Mesendoderm (in vitro differentiated cells): ENCODE measurements at regions not wholly inside any gene's neighbourhood (a gene's known extent, or its start where the extent isn't known, plus 50 kb on each side); places are given as distances from the start of the nearest gene placed in this dataset.
"Not testable (repeated sequence)": the region's sequence is repeated elsewhere in the genome, so short reads cannot be mapped to it uniquely, and the experiment has no call there.

Experiments
- DNase-seq: peaks from one replicate; pipeline ENCODE4 v3.0.0; 2013
- H2AK5ac ChIP-seq: 2 replicates; pipeline ENCODE4 v1.6.1; 2013; ENCODE audit warnings: low read length, inconsistent platforms
- H2BK120ac ChIP-seq: 2 replicates; pipeline ENCODE4 v1.6.1; 2013; ENCODE audit warnings: low read depth, mild to moderate bottlenecking, low read length, moderate library complexity, mixed read lengths
- H2BK15ac ChIP-seq: replicated peaks from 2 replicates; pipeline ENCODE4 v1.6.1; 2013; ENCODE audit warnings: low read depth, mild to moderate bottlenecking, moderate library complexity
- H2BK5ac ChIP-seq: 2 replicates; pipeline ENCODE4 v1.6.1; 2013; ENCODE audit warnings: low read length, inconsistent platforms
- H3K18ac ChIP-seq: 2 replicates; pipeline ENCODE4 v1.6.1; 2013; ENCODE audit warnings: mild to moderate bottlenecking, low read length, mixed read lengths
- H3K23ac ChIP-seq: one replicate; pipeline ENCODE4 v1.6.1; 2013; ENCODE audit warnings: low read length
- H3K27ac ChIP-seq: 2 replicates; pipeline ENCODE4 v1.5.1; 2013; ENCODE audit warnings: low read depth, mild to moderate bottlenecking, inconsistent platforms, low read length, moderate library complexity
- H3K27me3 ChIP-seq: 2 replicates; pipeline ENCODE4 v1.6.1; 2013; ENCODE audit warnings: low read length, control low read depth, mild to moderate bottlenecking, inconsistent platforms; ENCODE audit not compliant: insufficient read depth, poor library complexity
- H3K36me3 ChIP-seq: 2 replicates; pipeline ENCODE4 v1.6.1; 2013; ENCODE audit warnings: low read length, inconsistent platforms; ENCODE audit not compliant: control insufficient read depth, insufficient read depth
- H3K4ac ChIP-seq: one replicate; pipeline ENCODE4 v1.6.1; 2013; ENCODE audit warnings: low read depth, mild to moderate bottlenecking, low read length, moderate library complexity
- H3K4me1 ChIP-seq: 2 replicates; pipeline ENCODE4 v1.6.1; 2013; ENCODE audit warnings: low read depth, low read length, inconsistent platforms; ENCODE audit not compliant: control insufficient read depth
- H3K4me2 ChIP-seq: 2 replicates; pipeline ENCODE4 v1.6.1; 2013; ENCODE audit warnings: low read length
- H3K4me3 ChIP-seq: 2 replicates; pipeline ENCODE4 v1.5.1; 2013; ENCODE audit warnings: mild to moderate bottlenecking, low read length
- H3K56ac ChIP-seq: one replicate; pipeline ENCODE4 v1.6.1; 2013; ENCODE audit warnings: low read length
- H3K79me1 ChIP-seq: 2 replicates; pipeline ENCODE4 v1.6.1; 2013; ENCODE audit warnings: low read length, inconsistent platforms
- H3K79me2 ChIP-seq: 2 replicates; pipeline ENCODE4 v1.6.1; 2013; ENCODE audit warnings: mild to moderate bottlenecking, low read length; ENCODE audit not compliant: control insufficient read depth, insufficient read depth
- H3K9ac ChIP-seq: 2 replicates; pipeline ENCODE4 v1.6.1; 2013; ENCODE audit warnings: low read length, inconsistent platforms
- H4K5ac ChIP-seq: one replicate; pipeline ENCODE4 v1.6.1; 2013; ENCODE audit warnings: low read length
- H4K8ac ChIP-seq: one replicate; pipeline ENCODE4 v1.6.1; 2013; ENCODE audit warnings: low read depth, mild to moderate bottlenecking, control low read depth, low read length, moderate library complexity
- WGBS: extraction: QIAGEN DNeasy Blood & Tissue Kit; methylation state at CpG from one replicate; pipeline ENCODE4 v1.1.7; 2013; ENCODE audit warnings: low lambda C conversion rate, missing lambda C conversion rate; ENCODE audit not compliant: insufficient coverage; ENCODE audit errors: extremely low coverage; 5-methylcytosine and 5-hydroxymethylcytosine counted together

GRCh38 chr12:34124608-34125007 is 102.3 kb downstream of the ALG10 start:
- no peak overlapping the region for H2BK120ac ChIP-seq
- H3K56ac ChIP-seq, result no peak overlapping the region
- H4K8ac ChIP-seq, result no peak overlapping the region
- no peaks in the 10 kb centered on the region for H3K79me1 ChIP-seq
- no peaks in the 10 kb centered on the region for H3K27me3 ChIP-seq
- H3K79me2 ChIP-seq, result no peaks in the 10 kb centered on the region
- H3K4ac ChIP-seq, result no peak overlapping the region
- no peaks in the 10 kb centered on the region for H3K4me1 ChIP-seq
- H4K5ac ChIP-seq, result no peak overlapping the region
- H3K36me3 ChIP-seq, result no peaks in the 10 kb centered on the region
- DNase-seq, result no peak
- H3K18ac ChIP-seq, result no peak overlapping the region
- no peak overlapping the region for H3K9ac ChIP-seq
- no peak overlapping the region for H2BK15ac ChIP-seq
- H2AK5ac ChIP-seq, result no peak overlapping the region
- no CpG with 5 or more reads among the region's 8 CpGs for WGBS
- no peak overlapping the region for H2BK5ac ChIP-seq
- H3K23ac ChIP-seq, result no peak overlapping the region
- no peak overlapping the region for H3K4me2 ChIP-seq
- no peak overlapping the region for H3K4me3 ChIP-seq
- no peak overlapping the region for H3K27ac ChIP-seq

GRCh38 chr12:34126239-34126641 is 103.9 kb downstream of the ALG10 start:
- Histone ChIP-seq H2BK120ac (no peak overlapping the region), H3K23ac (no peak overlapping the region), H2BK5ac (no peak overlapping the region), H3K79me2 (no peaks in the 10 kb centered on the region), H2AK5ac (no peak overlapping the region), H3K27ac (no peak overlapping the region), H4K8ac (no peak overlapping the region), H3K79me1 (no peaks in the 10 kb centered on the region), H3K4me3 (no peak overlapping the region), H2BK15ac (no peak overlapping the region), H3K36me3 (no peaks in the 10 kb centered on the region), H3K18ac (no peak overlapping the region), H3K4me2 (no peak overlapping the region), H3K4me1 (no peaks in the 10 kb centered on the region), H4K5ac (no peak overlapping the region), H3K27me3 (no peaks in the 10 kb centered on the region), H3K4ac (no peak overlapping the region), H3K56ac (no peak overlapping the region), H3K9ac (no peak overlapping the region)
- no peak for DNase-seq
- WGBS, result no CpG with 5 or more reads among the region's 9 CpGs

GRCh38 chr12:34126805-34127204 is 104.5 kb downstream of the ALG10 start:
- no peak overlapping the region for H3K23ac ChIP-seq
- H3K27ac ChIP-seq, result no peak overlapping the region
- no peak overlapping the region for H3K4ac ChIP-seq
- H3K79me1 ChIP-seq, result no peaks in the 10 kb centered on the region
- no peak overlapping the region for H2BK5ac ChIP-seq
- no peaks in the 10 kb centered on the region for H3K4me1 ChIP-seq
- H3K79me2 ChIP-seq, result no peaks in the 10 kb centered on the region
- H3K18ac ChIP-seq, result no peak overlapping the region
- no peak for DNase-seq
- no CpG with 5 or more reads among the region's 1 CpG for WGBS
- H2AK5ac ChIP-seq, result no peak overlapping the region
- no peaks in the 10 kb centered on the region for H3K36me3 ChIP-seq
- no peak overlapping the region for H2BK120ac ChIP-seq
- H3K4me2 ChIP-seq, result no peak overlapping the region
- no peaks in the 10 kb centered on the region for H3K27me3 ChIP-seq
- H4K5ac ChIP-seq, result no peak overlapping the region
- H4K8ac ChIP-seq, result no peak overlapping the region
- H3K9ac ChIP-seq, result no peak overlapping the region
- no peak overlapping the region for H3K56ac ChIP-seq
- no peak overlapping the region for H3K4me3 ChIP-seq
- H2BK15ac ChIP-seq, result no peak overlapping the region

GRCh38 chr12:34127379-34127778 is 105.1 kb downstream of the ALG10 start:
- not testable (repeated sequence) for H3K56ac ChIP-seq, H2BK5ac ChIP-seq, H3K4ac ChIP-seq, H4K5ac ChIP-seq, H3K9ac ChIP-seq, H3K4me1 ChIP-seq, H3K79me1 ChIP-seq, DNase-seq, H3K4me2 ChIP-seq, H3K79me2 ChIP-seq, H4K8ac ChIP-seq, H3K4me3 ChIP-seq, H3K27me3 ChIP-seq, H3K27ac ChIP-seq, H2BK120ac ChIP-seq, H3K18ac ChIP-seq, H3K23ac ChIP-seq, H2BK15ac ChIP-seq, H3K36me3 ChIP-seq, H2AK5ac ChIP-seq
- WGBS, result no CpG with 5 or more reads among the region's 2 CpGs

GRCh38 chr12:34142430-34142829 is 120.1 kb downstream of the ALG10 start:
- WGBS, result no CpG with 5 or more reads among the region's 11 CpGs

GRCh38 chr12:34151019-34151418 is 128.7 kb downstream of the ALG10 start:
- H3K27ac ChIP-seq, result no peak overlapping the region
- no peak overlapping the region for H3K4ac ChIP-seq
- H3K4me1 ChIP-seq, result no peaks in the 10 kb centered on the region
- no peaks in the 10 kb centered on the region for H3K36me3 ChIP-seq
- no peak overlapping the region for H2BK120ac ChIP-seq
- no peaks in the 10 kb centered on the region for H3K79me1 ChIP-seq
- no peak overlapping the region for H2AK5ac ChIP-seq
- no peaks in the 10 kb centered on the region for H3K27me3 ChIP-seq
- no peak overlapping the region for H3K23ac ChIP-seq
- no peak overlapping the region for H3K56ac ChIP-seq
- H2BK15ac ChIP-seq, result no peak overlapping the region
- no peak overlapping the region for H3K4me2 ChIP-seq
- H4K5ac ChIP-seq, result no peak overlapping the region
- no peaks in the 10 kb centered on the region for H3K79me2 ChIP-seq
- DNase-seq, result no peak
- no peak overlapping the region for H2BK5ac ChIP-seq
- H3K4me3 ChIP-seq, result no peak overlapping the region
- H4K8ac ChIP-seq, result no peak overlapping the region
- no peak overlapping the region for H3K18ac ChIP-seq
- H3K9ac ChIP-seq, result no peak overlapping the region

More at GRCh38 chr12:34142430-34142829, 120.1 kb downstream of the ALG10 start:
- Histone ChIP-seq H2BK5ac (no peak overlapping the region), H2AK5ac (no peak overlapping the region), H3K56ac (no peak overlapping the region), H3K18ac (no peak overlapping the region), H4K8ac (no peak overlapping the region), H4K5ac (no peak overlapping the region), H3K27me3 (no peaks in the 10 kb centered on the region), H3K36me3 (no peaks in the 10 kb centered on the region), H3K23ac (no peak overlapping the region), H3K27ac (no peak overlapping the region), H3K79me2 (no peaks in the 10 kb centered on the region), H3K4me2 (no peak overlapping the region), H2BK120ac (no peak overlapping the region), H3K79me1 (no peaks in the 10 kb centered on the region), H3K9ac (no peak overlapping the region), H3K4ac (no peak overlapping the region), H3K4me1 (no peaks in the 10 kb centered on the region), H3K4me3 (no peak overlapping the region), H2BK15ac (no peak overlapping the region)
- DNase-seq, result no peak
